EL (cell line): ENCODE measurements at regions not wholly inside any gene's neighbourhood (a gene's known extent, or its start where the extent isn't known, plus 50 kb on each side); places are given as distances from the start of the nearest gene placed in this dataset.

Source experiments
- DNase-seq: peaks from one replicate; pipeline ENCODE4 v3.0.0-alpha.2; 2016

DNA sequence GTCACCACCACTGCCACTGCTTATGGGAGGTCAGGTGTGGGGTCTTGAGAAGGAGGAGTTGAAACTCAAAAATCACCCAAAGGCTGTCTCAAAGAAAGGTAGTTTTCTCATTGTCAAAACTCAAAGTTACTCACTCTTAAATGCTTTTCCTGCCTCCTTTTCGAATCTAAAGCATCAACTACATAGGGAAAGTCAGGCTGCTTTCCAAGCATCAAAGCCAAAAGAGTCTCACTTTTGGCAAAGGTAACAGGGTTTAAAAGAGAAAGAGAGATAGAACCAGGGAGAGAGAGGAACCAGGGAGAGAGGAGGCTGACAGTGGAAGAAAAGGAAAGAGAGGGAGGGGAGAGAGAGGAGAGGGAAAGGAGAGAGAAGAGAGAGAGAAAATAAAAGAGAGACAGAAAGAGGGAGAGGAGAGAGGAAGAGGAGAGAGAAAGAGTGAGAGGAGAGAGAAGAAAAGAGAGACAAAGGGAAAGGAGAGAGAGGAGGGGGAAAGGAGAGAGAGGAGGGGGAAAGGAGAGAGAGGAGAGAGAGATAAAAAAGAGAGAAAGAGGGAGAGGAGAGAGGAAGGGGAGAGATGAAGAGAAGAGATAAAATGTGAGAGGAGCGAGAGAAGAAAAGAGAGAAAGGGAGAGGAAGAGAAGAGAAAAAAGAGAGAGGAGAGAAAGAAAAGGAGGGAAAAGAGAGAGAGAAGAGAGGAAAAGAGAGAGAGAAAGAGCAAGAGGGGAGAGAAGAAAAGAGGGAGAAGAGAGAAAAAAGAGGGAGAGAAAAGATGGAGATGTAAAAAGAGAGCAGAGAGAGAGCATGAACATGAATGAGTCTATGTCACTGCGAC, 262.0 kb upstream of the TSHZ3 start:
- DNase-seq = no peak

DNA sequence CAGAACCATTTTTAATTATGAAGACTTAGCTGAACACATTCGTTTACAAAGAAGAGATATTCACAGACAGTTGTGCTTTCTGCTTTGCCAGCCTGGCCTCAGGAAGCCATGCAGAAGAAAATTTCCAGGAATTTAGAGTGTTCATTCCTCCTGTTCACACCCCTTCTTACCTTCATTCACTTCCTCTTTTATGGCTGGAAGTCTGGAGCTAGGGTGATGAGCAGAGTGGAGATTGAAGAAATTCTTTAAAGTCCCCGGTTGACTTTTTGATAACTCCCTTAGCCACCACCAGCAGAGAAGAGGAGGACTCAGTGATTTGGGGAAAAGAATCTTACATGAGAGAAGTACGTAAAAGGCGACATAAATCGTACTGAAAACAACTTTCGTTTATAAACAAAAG, 263.6 kb upstream of the TSHZ3 start:
- DNase-seq = no peak

DNA sequence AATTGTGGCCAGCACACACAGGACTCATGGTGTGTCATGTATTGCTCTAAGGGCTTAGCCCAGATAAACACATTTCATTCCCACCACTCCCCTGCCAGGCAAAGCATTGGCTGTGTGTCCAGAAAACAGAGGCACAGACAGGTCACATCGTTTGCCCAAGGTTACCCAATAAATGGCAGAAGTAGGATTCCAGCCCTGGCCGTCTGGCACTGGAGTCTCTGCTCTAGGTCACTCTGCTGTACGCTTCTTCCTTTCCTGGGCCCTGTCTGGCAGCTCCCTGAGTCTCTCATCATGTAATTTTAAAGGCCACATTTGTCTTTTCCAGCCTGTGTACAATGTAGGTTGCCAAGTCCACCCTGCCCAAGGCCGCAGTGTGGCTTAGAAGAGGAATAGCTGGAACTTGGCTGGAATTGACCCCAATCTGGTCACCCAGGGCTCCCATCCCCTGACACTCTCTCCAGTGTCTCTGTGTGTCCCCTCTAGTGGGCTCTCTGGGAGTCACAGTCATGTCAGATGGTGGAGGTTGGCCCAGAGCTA, 264.5 kb upstream of the TSHZ3 start:
- DNase-seq = no peak

DNA sequence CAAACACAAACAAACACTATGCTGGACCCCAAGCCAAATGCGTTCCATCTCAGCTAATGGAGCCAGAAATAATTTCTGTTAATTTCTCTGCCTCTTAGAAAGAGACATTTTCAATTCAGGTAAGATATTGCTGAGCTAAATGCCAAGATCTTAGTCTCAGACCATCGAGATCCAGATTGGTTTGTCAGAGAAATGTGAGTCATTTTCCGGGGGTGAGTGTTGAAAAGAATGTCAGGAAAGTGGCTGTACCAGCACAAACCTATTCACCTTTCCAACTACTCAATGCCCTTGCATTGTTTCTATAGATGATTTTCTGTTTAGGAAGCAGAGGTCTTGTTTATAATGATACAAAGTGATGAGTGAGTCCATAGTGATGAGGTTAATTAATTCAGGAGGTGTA, 266.8 kb upstream of the TSHZ3 start:
- no peak for DNase-seq

DNA sequence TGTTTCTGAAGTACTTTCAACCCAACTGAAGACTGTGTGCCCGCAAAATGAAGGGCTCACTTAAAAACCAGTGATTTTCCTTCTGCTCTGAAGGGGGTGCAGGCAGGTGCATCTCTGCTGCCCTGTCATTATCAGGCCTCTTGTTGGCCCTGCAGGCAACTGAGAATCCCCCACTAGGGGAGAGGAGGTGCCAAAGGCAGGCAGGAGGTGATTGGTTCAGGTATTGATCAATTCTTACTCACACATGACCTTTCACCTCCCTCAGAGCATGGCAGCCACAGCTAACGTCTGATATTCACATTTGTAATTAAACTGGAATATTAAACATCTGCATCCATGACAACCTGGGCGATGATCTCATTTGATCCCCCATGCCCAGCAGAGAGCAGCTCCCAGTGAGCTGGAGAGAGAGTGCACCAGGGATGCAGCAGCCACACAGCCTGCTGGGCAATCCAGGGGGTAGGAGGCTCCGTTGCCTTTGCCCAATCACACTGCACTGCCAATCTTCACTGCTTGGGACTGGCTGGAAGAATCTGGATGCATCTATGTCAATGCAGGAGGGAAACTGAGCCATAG, 267.9 kb upstream of the TSHZ3 start:
- no peak for DNase-seq

DNA sequence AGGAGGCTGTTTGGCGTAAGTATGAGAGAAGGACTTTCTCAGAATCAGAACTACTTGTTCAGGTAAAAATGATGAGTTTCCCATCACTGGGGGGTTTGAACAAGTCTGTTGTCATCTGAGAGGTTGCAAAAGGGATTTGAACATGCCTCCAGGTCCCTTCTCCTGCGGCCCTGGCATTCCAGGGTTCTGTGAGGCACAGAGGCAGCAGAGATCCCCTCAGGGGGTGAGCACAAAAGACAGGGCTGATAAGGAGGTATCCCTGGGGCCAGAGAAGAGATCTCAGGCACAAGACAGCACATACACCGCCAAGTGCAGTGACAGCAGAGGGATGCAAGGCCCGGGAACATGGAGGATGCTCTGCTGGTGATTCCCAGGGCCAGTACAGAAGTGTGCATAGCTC, 275.8 kb upstream of the TSHZ3 start:
- DNase-seq = no peak

DNA sequence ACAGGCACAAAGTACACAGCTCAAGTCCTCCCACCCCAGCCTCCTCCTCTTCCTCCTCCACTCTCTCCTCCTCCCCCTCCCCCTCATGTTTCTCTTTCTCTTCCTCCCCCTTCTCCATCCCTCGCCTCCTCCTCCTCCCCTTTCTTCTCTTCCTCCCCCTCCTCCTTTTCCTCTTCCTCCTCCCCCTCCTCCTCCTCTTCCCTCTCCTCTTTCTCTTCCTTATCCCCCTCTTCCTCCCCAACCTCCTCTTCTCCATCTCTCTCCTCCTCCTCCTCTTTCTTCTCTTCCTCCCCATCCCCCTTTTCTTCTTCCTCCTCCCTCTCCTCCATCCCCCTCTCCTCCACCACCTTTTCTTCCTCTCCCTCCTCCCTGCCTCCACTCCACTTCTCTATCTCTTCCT, 276.3 kb upstream of the TSHZ3 start:
- DNase-seq = no peak

DNA sequence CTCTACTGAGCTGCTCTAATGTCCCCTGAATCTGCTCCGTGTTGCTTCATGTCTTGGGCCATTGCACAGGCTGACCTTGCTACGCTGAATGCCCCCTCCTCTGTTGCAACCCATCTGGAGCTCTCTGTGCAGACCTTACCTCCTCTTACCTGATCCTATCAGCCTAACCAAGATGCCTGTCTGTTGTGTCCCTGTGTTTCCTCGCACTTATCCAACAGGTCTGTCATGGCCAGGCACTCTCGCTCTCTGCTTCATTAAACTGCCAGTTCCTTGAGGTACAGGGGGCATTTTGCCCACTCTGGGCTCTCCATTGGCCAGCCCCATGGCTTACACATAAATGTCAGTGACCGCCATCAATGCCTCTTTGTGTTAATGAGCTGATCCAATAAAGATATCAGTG, 277.7 kb upstream of the TSHZ3 start:
- no peak for DNase-seq

DNA sequence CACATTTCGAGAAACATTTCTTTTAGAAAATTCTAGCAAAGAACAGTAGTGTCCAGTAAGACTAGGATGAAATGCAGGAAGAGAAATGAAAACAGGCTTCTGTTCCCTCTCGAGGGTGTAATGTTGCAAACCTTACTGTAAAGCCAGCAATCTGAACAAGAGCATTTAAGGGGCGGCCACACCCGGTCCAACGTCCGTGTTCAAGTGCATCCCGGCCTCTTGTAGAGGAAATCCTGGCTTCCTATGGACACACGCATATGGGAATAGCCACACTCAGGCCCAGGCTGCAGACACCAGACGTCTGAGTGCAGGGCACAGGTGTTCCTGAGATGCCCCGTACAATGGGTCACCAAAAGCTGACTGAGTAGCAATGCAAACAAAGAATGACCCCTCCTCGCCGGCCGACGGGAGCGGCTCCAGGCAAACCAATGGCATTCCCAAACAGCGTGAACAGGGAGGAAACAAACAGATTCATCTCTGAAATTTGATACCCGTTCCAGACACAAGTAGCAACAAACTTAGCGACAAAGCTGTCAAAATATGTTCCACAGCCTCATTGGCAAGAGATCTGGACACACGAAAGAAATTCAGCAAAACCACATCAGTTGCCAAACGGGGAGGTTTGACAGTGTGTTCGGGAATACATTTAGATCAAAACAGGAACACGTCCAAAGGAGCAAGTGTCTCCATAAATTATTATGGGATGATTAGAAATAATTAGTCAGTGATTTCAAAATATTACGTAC, 278.6 kb upstream of the TSHZ3 start:
- no peak for DNase-seq

DNA sequence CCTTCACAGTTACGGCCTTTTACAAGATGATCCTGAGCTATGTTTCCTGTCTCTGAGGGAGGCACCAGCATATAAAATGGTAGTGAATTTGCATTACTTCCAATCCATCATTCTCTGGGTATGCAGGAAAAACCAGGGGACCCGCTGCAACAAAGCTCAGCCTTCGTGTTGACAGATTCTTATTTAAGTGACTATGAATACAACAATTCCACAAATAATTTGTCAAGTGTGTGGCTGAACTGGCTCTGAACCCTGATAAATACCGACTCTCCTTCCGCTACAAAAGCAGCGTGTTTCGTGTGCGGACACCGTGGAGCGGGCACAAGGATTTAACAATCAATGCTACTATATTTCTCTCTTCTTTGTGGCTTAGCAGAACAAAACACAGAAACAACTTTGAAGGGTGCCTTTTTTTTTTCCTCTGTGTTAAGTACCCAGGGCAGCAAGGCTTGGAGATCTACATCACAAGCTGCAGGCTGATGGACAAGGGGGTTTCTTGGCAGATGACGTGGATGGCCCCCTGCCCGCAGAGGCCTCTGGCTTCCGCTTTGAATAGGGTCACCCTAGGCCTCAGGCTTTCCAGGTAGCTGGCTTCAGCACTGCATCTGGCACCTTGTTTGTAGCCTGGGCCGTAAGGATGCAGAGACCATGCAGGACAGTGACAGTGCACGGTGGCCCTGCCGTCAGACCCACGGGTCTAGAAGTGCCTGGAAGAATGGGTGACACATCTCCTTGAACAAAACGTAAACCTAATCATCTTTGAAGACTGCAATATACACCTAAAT, 280.5 kb upstream of the TSHZ3 start:
- no peak for DNase-seq

DNA sequence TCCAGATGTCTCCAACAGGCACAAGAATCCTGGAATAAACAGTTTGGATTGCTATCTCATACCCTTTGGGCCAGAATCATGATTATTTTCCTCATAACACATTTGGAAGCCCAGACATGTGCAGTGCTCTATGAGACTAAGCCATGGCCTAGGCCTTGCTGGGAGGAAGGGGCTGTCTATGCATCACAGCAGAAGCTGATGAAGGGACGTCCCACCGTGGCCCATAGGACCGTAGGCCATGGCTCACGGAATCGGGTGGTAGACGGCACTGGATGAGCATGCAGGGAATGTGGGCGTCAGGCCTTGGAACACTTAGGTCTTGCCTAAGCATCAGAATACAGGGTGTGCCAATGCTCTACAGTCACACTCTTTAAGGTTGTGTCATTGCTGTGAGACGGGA, 283.8 kb upstream of the TSHZ3 start:
- no peak for DNase-seq

DNA sequence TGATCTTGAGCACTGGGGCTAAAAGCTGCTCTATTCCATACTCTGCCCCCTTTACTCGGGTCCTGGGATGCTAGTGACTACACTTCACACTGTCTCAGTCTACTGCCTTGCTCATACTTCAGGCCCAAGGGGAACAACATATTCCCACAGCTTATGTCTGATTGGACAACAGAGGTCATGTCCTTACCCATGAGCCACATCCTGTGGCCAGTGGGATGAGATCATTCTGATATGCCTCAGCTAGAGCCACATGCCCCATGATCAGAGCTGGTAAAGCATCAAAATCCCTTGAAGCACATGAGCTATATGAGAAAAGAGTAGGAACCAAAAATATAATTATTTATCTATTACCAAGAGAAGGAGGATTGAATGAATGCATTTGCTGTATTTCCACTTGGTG, 290.1 kb upstream of the TSHZ3 start:
- DNase-seq = no peak

DNA sequence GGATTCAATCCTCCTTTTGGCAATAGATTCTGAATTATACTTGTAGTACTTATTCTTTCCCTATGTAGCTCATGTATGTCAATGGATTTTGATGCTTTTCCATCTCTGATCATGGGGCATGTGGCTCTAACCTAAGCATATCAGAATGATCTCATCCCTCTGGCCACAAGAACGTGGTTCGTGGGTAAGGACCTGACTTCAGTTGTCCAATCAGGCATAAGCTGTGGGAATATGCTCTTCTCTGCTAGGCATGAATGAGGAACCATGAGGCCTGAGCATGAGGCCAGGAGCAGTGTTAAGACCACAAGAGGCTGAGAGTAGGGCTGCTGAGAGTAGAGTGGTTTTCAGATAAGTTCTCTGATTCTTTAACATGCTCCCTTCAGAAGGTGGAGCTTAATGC, 292.4 kb upstream of the TSHZ3 start:
- no peak for DNase-seq

DNA sequence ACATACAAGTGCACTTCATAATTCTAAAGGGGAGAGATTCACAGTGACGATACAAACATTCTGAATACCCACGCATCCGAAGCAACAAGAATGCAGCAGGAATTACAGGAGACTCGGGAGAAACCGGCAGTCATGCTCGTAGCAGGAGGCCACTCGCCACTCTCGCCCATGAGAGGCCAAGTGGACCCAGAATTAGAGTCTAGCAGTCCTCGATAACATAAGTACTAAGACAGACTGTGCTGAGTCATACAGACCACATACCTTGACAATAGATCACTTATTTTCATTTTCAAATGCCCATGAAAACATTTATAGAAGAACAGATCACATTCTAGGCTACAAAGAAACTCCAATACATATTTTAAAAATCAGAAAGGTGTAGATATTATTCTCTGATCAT, 299.1 kb upstream of the TSHZ3 start:
- no peak for DNase-seq

DNA sequence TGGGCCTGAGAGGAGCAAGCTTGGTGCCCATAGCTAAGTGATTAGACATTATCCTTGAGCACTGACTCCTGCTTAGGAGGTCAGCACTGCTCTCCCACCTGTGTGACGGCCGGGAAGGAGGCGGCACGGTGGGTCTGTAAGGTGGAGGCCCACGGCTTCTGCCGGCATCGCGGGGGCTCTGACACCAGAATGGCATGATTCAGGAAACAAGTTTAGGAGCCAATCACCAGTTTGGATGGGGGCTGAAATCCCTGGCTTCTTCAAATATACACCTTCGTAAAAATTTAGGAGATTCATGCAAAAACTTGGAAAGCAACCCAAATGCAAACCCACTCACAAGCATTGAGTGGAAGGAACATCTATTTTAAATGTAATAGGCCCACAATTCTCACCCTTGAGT, 307.3 kb upstream of the TSHZ3 start:
- no peak for DNase-seq

DNA sequence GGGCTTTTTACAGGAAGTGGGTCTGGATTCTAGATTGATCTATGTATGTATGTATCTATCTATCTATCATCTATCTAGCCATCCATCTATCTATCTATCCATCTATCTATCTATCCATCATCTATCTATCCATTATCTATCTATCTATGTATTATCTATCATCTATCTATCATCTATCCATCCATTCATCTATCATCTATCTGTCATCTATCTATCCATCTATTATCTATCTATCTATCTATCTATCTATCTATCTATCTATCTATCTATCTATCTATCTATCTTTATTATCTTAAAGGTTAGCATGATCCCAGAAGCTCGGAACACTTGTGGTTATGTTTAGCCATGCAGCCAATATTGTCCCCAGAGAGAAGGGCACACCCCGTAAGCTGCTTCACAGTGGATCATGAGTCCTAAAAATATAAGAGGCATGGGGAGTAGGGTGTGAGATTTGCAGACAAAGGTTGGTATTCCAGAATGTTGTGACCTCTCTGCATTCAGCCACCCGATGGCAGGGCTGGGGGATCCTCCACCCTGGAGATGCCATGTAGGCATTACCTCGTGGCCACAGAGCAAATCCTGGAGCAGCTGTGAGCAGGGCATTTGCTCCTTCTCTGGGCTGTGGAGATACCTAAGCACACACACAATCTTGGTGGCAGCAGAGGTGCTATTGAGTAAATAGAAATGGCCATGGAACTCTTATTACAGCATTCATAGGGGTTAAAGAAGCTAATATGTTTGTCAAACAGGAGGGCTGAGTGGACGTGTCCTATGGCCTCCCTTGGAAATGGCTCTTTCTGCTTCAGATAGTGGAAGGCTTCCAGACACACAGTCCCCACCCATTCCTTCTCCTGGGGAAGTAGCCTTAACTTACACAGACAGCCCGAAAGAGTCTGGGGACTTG, 310.0 kb upstream of the TSHZ3 start:
- DNase-seq = no peak

DNA sequence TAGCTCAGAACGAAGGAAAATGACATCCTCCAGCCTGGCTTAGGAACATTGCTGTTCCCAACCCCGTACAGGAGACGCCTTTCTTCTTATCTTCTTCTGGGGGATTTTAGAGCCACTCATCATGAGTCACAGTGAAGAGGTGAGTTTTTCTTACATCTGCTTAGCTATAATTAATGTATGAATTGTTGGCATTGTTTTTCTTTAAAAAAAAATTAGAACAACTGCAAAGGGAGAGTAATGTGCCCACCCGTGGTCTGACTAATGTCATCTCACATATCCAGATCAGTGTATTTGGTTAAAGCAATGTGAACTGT, 310.6 kb upstream of the TSHZ3 start:
- no peak for DNase-seq

DNA sequence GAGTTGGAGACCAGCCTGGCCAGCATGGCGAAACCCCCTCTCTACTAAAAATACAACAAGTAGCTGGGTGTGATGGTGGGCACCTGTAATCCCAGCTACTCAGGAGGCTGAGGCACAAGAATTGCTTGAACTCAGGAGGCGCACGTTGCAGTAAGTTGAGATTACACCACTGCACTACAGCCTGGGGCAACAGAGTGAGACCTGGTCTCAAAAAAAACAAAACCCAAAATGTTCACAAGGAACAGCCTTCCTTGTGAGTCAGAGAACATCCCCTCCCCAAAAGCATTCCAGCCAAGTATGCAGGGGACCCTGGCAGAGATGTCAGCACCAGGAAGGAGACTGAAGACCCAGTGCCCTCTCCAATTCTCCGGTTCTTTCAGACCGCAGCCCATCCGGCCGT, 314.9 kb upstream of the TSHZ3 start:
- DNase-seq = no peak

DNA sequence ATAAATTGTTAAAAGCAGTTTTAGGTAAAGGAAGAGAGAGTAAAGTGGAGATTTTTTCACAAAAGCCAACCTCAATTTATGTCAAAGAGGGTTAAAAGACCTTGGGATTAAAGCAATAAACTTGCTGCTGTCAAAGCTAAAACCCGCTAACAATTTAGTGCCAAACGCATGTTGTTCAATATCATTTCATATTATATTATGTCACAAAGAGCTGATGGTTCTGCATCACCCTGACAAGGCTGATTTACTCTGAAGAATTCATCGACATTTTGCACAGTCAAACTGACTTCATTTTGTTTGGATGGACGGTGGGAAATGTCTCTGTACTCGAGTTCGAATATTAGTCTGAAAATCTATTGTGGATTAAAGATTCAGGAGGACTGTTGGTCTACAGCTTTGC, 315.8 kb upstream of the TSHZ3 start:
- DNase-seq = no peak

DNA sequence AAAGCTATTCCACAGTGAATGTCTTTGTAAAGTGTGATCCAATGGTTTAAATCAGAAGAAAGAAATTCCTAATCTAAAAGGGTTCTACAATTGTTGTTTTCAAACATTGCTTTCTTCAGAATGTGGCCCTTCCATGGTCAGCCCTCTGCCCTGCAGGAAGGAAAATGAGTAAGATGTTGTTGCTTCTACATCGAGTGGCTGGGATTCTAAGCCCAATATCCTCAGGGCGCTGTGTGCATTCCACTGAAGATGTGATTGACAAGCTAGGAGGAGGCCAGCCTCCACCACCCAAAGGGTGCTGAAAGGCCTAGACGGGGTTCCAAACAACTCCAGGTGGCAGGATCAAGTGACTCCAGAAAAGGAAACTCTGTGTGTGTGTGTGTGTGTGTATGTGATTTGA, 316.9 kb upstream of the TSHZ3 start:
- no peak for DNase-seq

DNA sequence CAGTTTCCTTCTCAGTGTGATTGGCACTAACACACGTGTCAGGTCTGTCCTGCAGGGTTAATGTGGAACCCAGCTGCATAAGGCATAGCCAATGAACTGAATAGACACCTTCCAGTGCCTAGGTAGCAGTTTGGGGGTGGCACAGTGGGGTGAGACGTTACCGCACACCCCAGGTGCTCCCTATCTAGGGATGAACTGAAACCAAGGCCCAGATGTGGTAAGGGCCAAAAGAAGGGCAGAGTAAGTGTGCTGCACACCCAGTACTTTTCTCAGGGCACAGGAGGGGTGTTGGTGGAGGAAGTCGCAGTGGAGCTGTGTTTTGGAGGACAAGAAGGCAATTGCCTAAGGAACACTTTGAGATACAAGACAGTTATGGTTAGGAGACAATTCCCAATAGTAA, 317.9 kb upstream of the TSHZ3 start:
- DNase-seq = no peak

DNA sequence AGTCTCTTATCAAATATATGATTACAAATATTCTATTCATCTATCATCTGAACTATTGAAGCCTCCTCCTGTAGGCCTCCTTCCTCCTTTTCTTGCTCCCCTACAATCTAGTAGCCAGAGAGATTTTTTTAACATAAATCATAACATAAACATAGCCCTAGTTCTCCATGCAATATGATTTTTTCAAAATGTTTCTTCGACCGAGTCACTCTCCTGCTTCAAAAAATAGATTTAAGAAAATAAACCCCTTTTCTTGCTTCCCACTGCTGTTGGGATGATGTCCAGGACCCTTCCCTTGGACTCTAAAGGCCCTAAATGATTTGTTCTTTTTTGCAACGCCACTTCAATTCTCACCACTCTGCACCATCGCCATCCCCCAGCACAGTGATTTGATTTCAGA, 319.7 kb upstream of the TSHZ3 start:
- no peak for DNase-seq
